NCI-H2029 (cell line): ENCODE measurements at regions not wholly inside any gene's neighbourhood (a gene's known extent, or its start where the extent isn't known, plus 50 kb on each side); places are given as distances from the start of the nearest gene placed in this dataset.

Source experiments
- DNase-seq: peaks from one replicate; lab custom pipeline; 2025; lab: John Stamatoyannopoulos, UW

DNA sequence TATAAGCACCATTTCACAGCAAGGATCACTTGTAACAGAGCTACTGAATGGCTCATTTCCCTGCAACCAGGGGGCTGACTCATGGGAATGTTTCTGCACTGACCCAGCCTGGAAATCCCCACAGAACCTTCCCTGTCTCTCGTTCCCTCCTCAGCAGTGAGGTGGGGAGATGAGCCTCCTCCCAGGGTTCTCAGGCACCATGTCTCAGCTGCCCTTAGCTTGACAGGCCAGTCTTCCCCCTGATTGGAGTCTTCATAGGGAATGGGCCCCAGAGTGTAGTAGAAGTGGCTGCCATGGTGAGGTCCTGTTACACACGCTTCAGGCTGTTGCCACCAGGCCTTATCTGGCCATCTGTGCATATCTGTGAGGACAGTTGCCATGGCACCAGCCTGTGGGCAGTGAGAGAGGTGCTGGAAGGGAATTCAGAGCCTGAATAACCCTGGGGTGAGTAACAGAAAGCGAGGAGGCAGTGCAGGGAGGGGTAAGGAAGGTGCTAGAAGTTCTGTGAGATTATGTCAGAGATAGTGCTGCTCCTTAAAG, 324.4 kb downstream of the ENC1 start:
- DNase-seq = peak; percentile 63

DNA sequence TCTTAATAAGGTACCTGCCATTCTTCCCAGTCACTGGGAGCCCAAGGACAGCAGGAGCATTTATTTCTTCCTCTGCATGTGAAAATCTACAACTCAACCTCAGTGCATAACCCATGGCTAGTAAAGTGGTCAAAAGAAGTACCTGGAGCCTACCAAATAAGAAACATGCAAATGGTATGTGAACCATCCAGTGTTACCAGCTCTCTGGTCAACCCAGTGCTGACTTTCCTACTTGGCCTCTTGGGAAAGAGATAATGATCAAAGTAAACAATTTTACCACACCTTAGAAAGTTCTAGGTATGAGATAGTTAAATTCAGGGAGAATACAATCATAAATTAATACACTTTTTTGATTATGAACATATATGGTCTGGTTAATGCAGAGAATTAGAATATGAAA, 325.6 kb downstream of the ENC1 start:
- no peak for DNase-seq

DNA sequence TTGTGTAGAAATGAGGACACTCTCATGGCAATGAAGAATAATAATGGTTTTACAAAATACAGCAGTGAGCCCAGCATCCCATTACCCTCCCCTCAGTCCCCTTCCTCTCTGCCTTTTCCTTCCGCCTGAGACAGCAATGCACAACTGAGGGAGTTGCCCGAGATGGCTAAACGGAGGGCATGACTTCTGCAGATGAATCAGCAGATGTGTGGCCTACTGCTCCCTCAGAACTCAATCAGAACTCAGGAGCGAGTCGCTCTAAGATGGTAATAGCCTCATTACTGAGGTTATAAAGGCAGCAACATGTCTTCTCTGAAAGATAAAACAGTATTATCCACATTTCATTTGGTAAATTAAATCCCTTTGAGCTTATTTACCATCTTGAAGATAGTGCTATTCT, 326.6 kb downstream of the ENC1 start:
- no peak for DNase-seq

DNA sequence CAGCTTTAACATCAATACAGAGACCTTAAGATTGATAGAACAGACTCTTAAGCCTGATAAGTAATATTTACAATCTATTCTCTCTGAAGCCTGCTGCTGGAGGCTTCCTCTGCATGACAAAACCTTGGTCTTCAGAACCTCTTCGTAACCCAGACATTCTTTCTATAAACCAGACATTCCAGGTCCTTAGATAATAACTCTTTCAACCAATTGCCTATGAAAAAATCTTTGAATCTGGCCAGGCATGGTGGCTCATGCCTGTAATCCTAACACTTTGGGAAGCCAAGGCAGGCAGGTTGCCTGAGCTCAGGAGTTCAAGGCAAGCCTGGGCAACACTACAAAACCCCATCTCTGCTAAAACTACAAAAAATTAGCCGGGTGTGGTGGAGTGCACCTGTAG, 327.8 kb downstream of the ENC1 start:
- no peak for DNase-seq

DNA sequence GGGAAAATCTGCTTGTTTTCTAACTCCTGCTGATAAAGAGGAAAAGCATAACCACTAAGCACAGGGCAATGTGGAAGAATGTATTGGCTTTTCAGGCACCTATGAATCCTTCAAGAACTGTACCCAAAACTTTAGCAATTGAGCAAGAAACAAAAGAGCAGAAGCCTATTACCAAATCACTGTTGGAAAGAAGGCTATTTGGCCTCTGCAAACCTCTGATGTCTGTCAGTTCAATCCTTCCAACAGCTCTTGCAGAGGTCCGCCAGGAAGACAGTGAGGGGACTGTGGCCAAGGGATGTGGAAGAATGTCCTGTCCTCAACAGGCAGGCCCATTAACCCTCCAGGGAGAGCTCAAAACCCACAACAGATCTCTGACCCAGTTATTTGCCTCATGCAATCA, 328.6 kb downstream of the ENC1 start:
- DNase-seq = no peak

DNA sequence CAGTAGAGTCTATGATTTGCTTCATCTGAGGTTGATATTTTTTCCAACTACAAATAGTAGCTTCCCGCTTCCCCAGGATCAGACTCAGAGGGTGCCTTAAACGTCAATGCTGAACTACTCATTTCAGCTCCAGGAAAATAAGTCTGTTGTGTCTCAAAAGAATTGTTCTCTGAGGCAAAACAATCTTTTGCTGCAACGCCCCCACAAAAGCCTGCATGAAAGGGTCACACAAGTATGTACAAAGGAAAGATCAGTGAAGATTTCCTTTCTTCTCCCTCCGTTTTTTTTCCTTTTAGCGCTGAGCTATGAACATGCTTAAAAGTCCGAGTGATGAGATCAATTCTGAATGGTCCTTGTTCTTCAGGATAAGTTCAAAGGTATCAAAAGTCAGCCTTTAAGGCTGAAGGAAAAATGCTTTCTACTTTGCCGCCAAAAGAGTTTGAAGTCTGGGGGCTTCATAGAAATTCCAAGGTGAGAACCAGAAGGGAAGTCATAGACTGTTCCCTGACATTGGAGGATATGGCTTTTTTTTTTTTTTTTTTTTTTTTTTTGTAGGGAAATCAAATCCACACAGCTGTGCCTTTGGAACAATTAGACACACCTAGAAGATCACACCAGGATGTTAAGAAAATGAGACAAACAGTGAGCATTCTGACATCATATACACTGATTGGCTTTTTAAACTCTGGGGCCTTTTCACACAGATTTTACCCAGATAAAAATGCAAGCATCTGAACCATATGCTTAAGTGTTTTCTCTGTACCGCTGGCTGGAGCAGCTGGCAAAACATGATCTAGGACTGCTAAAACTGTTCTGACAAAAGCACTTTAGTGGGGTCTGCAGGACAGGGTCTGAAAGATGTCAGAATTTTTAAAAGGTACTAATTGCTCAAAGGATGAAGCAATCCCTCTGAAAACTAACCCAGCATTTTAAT, 329.3 kb downstream of the ENC1 start:
- no peak for DNase-seq

DNA sequence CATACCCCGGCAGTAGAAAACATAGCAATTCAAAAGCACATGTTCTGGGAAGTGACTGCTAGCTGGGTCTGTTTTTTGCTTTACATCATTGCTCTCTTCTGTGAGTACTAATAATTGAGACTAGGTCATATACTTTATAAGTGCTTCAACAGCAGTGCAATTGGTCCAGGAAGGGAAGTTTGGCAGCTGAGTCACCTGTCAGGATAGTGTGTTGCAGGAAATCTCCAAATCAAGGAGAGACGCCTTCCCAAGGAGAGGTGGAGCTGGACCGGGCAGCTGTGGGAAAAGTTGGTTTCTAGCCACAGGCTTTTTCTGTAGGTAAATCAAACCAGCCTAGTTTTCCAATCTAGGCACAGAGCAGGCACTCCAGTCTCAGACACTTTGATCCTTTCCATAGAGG, 330.1 kb downstream of the ENC1 start:
- no peak for DNase-seq

DNA sequence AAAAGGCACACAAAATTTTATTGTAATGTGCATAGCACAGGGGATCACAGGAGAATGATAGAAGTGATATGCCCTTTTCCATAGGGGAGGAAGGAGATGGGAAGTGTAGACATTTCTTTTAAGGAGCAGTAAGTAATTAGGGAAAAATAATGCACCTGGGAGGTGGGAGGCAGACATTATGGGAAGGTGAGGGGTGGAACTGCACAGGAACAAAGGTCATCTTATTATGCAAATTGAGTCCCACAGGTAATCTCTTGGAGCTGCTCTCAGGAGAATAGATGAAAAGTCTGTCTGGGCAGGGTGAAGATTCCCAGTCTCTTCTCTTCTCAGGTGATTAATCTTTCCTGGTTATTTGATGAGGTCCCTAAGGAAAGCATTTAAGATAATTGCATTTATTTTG, 331.5 kb downstream of the ENC1 start:
- no peak for DNase-seq

DNA sequence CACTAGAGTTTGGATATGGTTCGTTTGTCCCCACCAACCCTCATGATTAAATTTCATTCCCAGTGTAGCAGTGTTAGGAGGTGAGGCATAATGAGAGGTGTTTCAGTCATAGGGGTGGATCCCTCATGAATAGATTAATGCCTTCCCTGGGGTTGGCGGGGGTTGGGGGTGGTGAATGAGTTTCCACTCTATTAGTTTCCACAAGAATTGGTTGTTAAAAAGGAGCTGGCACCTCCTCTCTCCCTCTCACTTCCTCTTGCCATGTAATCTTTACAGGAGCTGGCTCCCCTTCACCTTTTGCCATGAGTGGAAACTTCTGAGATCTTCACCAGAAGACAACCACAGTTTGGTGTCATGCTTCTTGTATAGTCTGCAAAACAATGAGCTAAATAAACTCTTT, 333.7 kb downstream of the ENC1 start:
- no peak for DNase-seq

DNA sequence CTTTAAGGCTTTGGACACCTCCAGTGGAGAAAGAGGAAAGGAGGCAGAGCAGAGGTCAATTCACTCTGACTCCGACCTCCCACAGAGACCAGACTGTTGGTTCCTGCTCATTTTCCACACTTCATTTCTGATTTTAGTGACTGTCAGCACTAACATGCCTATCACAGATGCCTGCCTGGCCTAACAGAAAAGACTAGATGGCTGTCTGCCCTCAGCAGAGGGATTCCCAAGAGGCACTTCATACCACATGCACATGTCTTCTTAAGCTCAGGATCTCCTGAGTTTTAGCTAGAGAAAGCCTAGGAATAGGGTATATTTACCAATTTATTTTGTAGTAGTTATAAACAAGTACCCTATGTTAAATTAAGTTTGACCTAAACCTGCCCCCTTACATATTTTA, 336.0 kb downstream of the ENC1 start:
- DNase-seq = no peak

DNA sequence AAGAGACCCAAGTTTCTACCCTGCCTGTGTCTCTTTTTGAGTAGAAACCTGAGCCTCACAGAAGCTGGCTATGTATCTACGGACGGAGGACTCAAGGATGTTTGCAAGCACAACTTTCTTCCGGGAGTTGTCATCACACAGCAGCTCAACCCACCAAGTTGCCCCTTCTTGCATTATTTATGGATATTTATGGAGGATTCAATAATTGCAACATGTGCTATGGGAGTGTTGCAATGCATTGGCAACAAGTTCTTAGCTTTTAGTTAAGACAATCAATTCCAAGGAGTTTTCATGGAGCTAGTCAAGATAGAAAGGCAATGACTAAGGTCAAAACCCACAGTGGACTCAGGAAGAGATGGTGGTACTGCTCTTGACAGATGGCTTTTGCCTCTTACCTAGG, 336.9 kb downstream of the ENC1 start:
- no peak for DNase-seq

DNA sequence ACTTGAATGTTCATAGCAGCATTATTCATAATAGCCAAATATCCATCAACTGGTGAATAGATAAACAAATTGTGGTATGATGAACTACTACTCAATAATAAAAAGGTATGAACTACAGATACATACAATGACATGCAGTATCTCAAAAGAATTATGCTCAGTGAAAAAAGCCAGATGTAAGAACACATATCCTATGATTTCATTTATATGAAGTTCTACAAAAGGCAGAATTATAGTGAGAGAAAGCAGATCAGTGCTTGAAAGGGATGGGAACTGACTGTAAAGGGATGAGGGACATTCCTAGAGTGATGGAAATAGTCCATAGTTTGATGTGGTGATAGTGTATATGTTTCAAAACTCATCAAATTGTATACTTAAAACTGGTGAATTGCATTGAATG, 339.0 kb downstream of the ENC1 start:
- DNase-seq = no peak

DNA sequence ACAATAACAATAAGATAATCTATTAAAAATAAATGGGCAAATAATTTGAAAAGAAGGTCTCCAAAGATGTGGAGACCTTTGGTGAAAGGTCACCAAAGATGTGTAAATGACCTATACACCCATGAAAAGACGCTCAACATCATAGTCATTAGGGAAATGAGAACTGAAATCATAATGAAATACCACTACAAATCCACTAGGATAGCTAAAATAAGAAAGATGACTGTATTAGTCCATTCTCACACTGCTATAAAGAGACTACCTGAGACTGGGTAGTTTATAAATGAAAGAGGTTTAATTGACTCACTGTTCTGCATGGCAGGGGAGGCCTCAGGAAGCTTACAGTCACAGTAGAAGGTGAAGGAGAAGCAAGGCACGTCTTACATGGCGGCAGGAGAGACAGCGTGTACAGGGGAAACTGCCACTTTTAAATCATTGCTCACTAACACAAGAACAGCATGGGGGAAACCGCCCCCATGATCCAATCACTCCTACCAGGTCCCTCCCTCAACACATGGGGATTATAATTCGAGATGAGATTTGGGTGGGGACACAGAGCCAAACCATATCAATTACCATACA, 339.6 kb downstream of the ENC1 start:
- no peak for DNase-seq

DNA sequence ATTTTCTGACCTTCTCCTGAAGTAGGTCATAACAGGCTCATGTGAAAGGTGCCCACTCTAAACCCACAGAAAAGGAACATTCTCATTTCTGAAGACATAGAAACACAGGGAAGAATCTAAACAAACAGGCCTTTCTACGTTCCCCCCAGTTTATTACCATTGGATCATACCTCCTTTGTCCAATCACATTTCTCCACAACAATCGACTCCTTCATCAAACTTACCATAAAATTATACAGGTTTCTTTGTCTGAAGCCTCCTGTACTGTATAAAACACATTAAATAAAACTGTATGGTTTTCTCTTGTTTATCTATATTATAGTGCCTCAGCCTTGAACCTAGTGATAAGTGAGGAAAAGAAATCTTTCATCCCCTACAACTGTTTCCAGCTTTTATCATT, 340.7 kb downstream of the ENC1 start:
- no peak for DNase-seq

DNA sequence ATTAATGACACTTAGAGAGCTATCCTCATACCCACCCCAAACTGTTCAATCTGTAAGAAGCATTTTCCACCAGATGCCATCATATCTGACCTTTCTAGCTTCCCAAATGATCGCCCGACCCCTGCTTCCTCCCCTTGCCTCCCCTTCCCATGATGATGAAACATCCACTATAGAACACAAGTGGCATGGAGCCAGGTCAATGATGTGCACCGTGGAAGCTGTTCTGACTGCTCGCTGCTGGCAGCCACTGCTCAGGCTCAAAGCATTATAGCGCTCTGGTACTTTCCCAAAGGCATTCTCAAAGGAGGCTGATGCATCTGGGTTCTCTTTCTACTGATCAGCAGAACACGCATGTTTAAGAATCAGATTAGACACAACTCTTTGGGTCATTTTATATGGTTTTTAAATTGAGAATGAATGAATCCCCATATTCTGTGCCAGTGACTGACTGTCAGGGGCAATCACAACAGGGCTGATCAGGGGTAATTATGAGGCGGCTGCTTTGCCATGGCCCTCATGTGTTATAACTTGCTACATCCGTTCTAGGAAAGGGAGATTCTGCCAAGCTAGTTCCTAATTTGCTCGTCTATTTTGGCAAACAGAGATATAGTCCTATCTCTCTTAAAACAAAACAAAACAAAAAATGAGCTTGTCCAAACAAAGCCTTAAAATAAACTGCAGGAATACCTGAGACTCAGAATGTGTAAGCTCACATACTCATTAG, 343.7 kb downstream of the ENC1 start:
- peak; percentile 52 for DNase-seq

DNA sequence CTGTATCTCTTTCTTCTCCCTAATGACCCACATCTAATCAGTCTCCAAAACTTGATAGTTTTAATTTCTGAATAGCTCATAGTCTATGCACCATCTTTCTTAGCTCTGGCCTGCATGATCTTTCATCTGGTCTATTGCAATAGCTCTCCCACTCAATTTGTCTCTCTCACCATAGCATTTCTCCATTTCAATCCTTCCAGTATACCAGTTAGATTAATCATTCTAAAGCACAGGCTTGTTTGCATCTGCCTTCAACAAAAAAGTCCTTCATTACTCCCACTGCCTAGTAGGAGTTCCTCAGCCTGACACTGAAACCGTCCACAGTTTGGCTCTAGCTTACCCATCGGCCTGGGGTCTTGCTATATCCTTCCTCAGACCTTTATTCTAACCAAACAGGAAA, 344.9 kb downstream of the ENC1 start:
- DNase-seq = no peak

DNA sequence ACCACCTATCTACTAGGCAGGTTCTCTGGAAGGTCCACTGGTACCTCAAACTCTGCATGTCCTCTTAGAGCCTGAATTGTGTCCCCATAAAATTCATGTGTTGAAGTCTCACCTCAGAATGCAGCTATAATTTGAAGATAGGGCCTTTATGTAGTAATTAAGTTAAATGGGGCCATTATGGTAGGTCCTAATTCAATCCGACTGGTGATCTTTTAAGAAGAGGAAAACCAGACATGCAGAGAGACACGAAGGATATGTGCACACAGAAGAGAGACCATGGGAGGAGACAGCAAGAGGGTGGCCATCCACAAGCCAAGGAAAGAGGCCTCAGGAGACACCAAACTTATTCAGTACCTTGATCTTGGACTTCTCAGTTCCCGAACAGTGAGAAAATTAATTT, 345.4 kb downstream of the ENC1 start:
- DNase-seq = no peak

DNA sequence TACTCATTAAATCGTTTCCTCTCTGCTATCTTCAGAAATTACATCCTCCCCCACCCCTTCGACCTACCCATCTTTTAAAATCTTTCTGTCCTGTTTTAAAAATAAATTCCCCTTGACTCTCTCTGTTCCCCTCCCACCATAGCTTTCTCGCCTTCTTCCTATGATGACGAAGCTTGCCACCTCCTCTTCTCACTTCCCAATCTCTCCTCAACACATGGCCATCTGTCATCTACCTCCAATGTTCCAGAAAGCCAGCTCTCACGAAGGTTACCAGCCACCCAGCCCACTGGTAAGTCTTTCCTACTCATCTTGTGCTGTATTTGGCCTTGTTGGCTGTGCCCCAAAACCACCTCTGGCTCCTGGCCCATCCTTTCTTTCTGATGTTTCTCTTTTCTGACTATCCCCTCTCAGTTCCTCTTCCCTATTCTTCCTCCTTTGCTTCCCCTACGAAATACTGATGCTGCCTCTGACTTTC, 346.3 kb downstream of the ENC1 start:
- no peak for DNase-seq

DNA sequence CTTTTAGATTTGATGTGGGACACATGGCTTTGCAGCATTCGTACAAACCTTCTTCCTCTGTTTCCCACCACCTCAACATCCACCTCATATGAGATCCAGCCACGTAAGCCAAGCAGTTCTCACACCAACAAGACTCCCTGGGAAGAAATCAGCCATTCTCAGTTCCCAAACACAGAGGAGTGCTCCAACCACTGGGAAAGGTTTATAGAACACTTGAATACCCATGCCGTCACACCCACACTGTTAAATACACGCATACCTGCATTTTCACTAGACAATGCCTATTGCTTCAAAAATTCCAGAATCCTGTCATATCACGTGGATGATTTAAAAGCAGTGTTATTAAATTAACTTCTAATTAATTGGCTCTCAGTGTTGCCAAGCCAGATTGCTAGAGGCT, 347.3 kb downstream of the ENC1 start:
- DNase-seq = no peak

DNA sequence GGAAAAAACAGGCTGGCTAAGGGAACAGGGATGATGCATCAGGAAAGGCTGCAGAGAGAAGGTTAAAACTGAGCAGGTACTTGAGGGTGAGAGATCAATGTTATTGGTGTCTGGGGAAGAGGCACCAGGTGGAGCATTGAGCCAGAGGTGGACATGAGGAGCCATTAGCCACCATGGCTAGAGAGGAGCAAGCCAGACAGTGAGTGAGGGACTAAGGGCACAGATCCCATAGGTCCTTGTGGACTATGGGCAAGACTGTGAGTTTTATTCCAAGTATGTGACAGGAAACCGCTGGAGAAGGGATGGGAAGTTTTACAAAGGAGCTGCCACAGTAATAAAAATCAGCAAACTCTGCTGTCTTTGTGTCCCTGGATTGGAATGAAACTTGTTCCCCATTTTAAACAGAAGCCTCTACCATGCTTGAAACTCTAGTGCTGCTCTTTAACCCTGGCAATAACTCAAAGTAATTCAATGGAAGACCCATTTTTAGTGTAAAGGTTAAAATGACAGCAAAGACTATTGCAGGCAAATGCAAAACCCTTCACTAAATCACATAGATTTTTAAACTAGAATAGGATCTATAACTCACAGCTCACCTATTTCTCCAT, 349.8 kb downstream of the ENC1 start:
- DNase-seq = no peak

DNA sequence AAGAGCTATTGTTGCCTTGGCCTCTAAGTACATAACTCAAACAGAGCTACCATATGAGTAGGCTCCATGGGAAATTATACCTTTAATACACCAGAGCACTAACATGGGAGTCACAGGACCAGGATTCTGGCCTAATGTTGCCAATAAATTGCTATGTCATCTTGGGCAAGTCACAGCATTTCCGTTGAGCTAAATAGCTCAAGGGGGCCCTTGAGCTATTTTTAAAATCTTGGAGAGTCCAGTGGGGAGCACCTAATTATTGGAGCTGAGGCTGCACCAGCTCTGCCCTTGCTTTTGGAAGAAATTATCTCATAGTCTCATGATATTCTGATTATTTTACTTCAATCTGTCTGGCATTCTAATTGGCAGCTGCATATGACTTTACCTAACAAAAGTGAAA, 350.8 kb downstream of the ENC1 start:
- no peak for DNase-seq

DNA sequence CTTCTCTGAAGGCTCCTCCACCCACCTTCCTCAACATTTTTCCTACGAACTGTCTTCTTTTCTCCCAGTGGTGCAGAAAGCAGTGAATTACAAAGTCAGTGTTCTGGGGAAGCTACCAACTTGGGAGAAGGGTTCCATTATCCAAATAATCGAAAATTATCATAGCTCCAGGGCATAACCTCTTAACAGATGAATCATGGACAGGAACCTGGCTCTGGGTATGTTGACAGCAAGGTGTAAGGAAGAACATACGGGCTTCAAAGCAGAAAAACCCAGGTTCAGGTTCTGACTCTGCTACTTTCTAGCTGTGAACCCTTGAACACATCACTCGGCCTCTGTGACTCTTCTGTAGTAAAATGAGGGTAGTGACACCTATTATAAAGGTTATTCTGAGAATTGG, 351.3 kb downstream of the ENC1 start:
- no peak for DNase-seq
